CD8-positive, alpha-beta memory T cell (primary cell): ENCODE measurements at regions not wholly inside any gene's neighbourhood (a gene's known extent, or its start where the extent isn't known, plus 50 kb on each side); places are given as distances from the start of the nearest gene placed in this dataset.

ENCODE experiments used
- CTCF ChIA-PET: fragments of 350-600 bp; sonication (Branson Sonifier 250); formaldehyde crosslinking; loops from one replicate; lab custom pipeline; 2021; ENCODE audit warnings: antibody characterized with exemption; lab: Charles Lee
- POLR2A ChIA-PET: fragments of 350-600 bp; sonication (Branson Sonifier 250); formaldehyde crosslinking; loops from one replicate; lab custom pipeline; 2021; ENCODE audit warnings: antibody characterized with exemption; lab: Charles Lee
- DNase-seq, 5 donors: peaks; one replicate each; pipeline versions ENCODE4 v3.0.0 to v3.0.0-alpha.2; 2020 to 2022; ENCODE audit warnings: mixed read lengths in 1 of 5
- H3K27ac ChIP-seq: one replicate; pipeline ENCODE4 v1.7.0; 2013; ENCODE audit warnings: low read depth, mild to moderate bottlenecking, low read length, moderate library complexity
- H3K27me3 ChIP-seq: 2 replicates; pipeline ENCODE4 v1.7.0; 2013; ENCODE audit warnings: low read length, mild to moderate bottlenecking; ENCODE audit not compliant: insufficient read depth, poor library complexity, severe bottlenecking
- H3K36me3 ChIP-seq: 2 replicates; pipeline ENCODE4 v1.7.0; 2013; ENCODE audit warnings: mild to moderate bottlenecking, low read length, moderate library complexity; ENCODE audit not compliant: insufficient read depth
- H3K4me1 ChIP-seq: 2 replicates; pipeline ENCODE4 v1.7.0; 2013; ENCODE audit warnings: mild to moderate bottlenecking, low read length, moderate library complexity; ENCODE audit not compliant: insufficient read depth
- H3K4me3 ChIP-seq: 2 replicates; pipeline ENCODE4 v1.7.0; 2013; ENCODE audit warnings: mild to moderate bottlenecking, low read length
- H3K9me3 ChIP-seq: 2 replicates; pipeline ENCODE4 v1.7.0; 2013; ENCODE audit warnings: mild to moderate bottlenecking, low read length
- H3K27ac Mint-ChIP-seq, 8 donors: one replicate each; pipeline ENCODE4 v1.8.0; 2020 to 2021; ENCODE audit warnings: mixed read lengths in 8 of 8, mild to moderate bottlenecking in 6 of 8, inconsistent platforms in 3 of 8, moderate library complexity in 3 of 8
- H3K27me3 Mint-ChIP-seq, 2 donors: one replicate each; pipeline ENCODE4 v1.8.0; 2020 to 2021; ENCODE audit warnings: mixed read lengths in 2 of 2, mild to moderate bottlenecking in 1 of 2, moderate library complexity in 1 of 2
- H3K36me3 Mint-ChIP-seq, 3 donors: one replicate each; pipeline ENCODE4 v1.8.0; 2020 to 2021; ENCODE audit warnings: mixed read lengths in 3 of 3, inconsistent platforms in 1 of 3, mild to moderate bottlenecking in 1 of 3
- H3K4me1 Mint-ChIP-seq, 3 donors: one replicate each; pipeline ENCODE4 v1.8.0; 2020 to 2021; ENCODE audit warnings: mixed read lengths in 3 of 3, inconsistent platforms in 1 of 3, mild to moderate bottlenecking in 1 of 3
- H3K4me3 Mint-ChIP-seq, 7 donors: one replicate each; pipeline ENCODE4 v1.8.0; 2020 to 2021; ENCODE audit warnings: mixed read lengths in 7 of 7, mild to moderate bottlenecking in 6 of 7, moderate library complexity in 4 of 7, inconsistent platforms in 2 of 7
- H3K9me3 Mint-ChIP-seq, 5 donors: one replicate each; pipeline ENCODE4 v1.8.0; 2020 to 2022; ENCODE audit warnings: mixed read lengths in 5 of 5, mild to moderate bottlenecking in 3 of 5, moderate library complexity in 2 of 5, inconsistent platforms in 1 of 5

GRCh38 chr6:159533016-159533415 lies 160.0 kb downstream of the SOD2 start:
- Mint-ChIP-seq H3K9me3 (peaks cover 0 to 2% (median 0%) of the 10 kb centered on the region in 5 donors), H3K4me1 (no peaks in the 10 kb centered on the region), H3K36me3 (peaks cover 0 to 3% (median 0%) of the 10 kb centered on the region in 3 donors), H3K27ac (no peak overlapping the region), H3K27me3 (peaks cover 5 to 33% of the 10 kb centered on the region in 2 donors), H3K4me3 (no peak overlapping the region)
- POLR2A ChIA-PET = no interaction called here
- H3K36me3 ChIP-seq = no peaks in the 10 kb centered on the region
- no peak for DNase-seq
- CTCF ChIA-PET = no interaction called here
- no peaks in the 10 kb centered on the region for H3K27me3 ChIP-seq
- H3K4me3 ChIP-seq = no peak overlapping the region
- no peaks in the 10 kb centered on the region for H3K4me1 ChIP-seq
- H3K9me3 ChIP-seq = no peaks in the 10 kb centered on the region
- H3K27ac ChIP-seq = no peak overlapping the region

GRCh38 chr6:159532155-159532554 lies 160.9 kb downstream of the SOD2 start:
- Histone ChIP-seq H3K9me3 (no peaks in the 10 kb centered on the region), H3K27me3 (no peaks in the 10 kb centered on the region), H3K4me3 (no peak overlapping the region), H3K4me1 (no peaks in the 10 kb centered on the region), H3K27ac (no peak overlapping the region), H3K36me3 (no peaks in the 10 kb centered on the region)
- peaks cover 4 to 42% of the 10 kb centered on the region in 2 donors for H3K27me3 Mint-ChIP-seq
- peaks cover 0 to 2% (median 0%) of the 10 kb centered on the region in 5 donors for H3K9me3 Mint-ChIP-seq
- no peak overlapping the region for H3K27ac Mint-ChIP-seq
- DNase-seq = no peak
- POLR2A ChIA-PET = no interaction called here
- H3K36me3 Mint-ChIP-seq = peaks cover 0 to 3% (median 0%) of the 10 kb centered on the region in 3 donors
- H3K4me1 Mint-ChIP-seq = no peaks in the 10 kb centered on the region
- CTCF ChIA-PET = no interaction called here
- no peak overlapping the region for H3K4me3 Mint-ChIP-seq

GRCh38 chr6:159529934-159530333 lies 163.1 kb downstream of the SOD2 start:
- Histone ChIP-seq H3K36me3 (no peaks in the 10 kb centered on the region), H3K27ac (no peak overlapping the region), H3K4me3 (no peak overlapping the region), H3K9me3 (no peaks in the 10 kb centered on the region), H3K4me1 (no peaks in the 10 kb centered on the region), H3K27me3 (no peaks in the 10 kb centered on the region)
- H3K36me3 Mint-ChIP-seq = peaks cover 0 to 3% (median 0%) of the 10 kb centered on the region in 3 donors
- DNase-seq = no peak
- H3K27me3 Mint-ChIP-seq = peaks cover 1 to 53% of the 10 kb centered on the region in 2 donors
- POLR2A ChIA-PET = no interaction called here
- peaks cover 0 to 2% (median 0%) of the 10 kb centered on the region in 5 donors for H3K9me3 Mint-ChIP-seq
- no peak overlapping the region for H3K27ac Mint-ChIP-seq
- CTCF ChIA-PET = no interaction called here
- H3K4me1 Mint-ChIP-seq = no peaks in the 10 kb centered on the region
- H3K4me3 Mint-ChIP-seq = no peak overlapping the region

GRCh38 chr6:159527351-159527750 lies 165.7 kb downstream of the SOD2 start:
- no peak for DNase-seq
- ChIA-PET CTCF (no interaction called here), POLR2A (no interaction called here)
- Histone ChIP-seq H3K27me3 (no peaks in the 10 kb centered on the region), H3K36me3 (no peaks in the 10 kb centered on the region), H3K27ac (no peak overlapping the region), H3K4me1 (no peaks in the 10 kb centered on the region), H3K4me3 (no peak overlapping the region), H3K9me3 (no peaks in the 10 kb centered on the region)
- Mint-ChIP-seq H3K27me3 (peaks cover 4 to 62% of the 10 kb centered on the region in 2 donors), H3K4me1 (no peaks in the 10 kb centered on the region), H3K36me3 (peaks cover 0 to 3% (median 0%) of the 10 kb centered on the region in 3 donors), H3K9me3 (peaks cover 0 to 3% (median 0%) of the 10 kb centered on the region in 5 donors), H3K4me3 (no peak overlapping the region), H3K27ac (no peak overlapping the region)

GRCh38 chr6:159525445-159526025 lies 167.5 kb downstream of the SOD2 start:
- CTCF ChIA-PET = no interaction called here
- H3K9me3 Mint-ChIP-seq = peaks cover 0 to 3% (median 0%) of the 10 kb centered on the region in 5 donors
- peaks cover 9 to 61% of the 10 kb centered on the region in 2 donors for H3K27me3 Mint-ChIP-seq
- H3K4me1 Mint-ChIP-seq = no peaks in the 10 kb centered on the region
- H3K27me3 ChIP-seq = peaks cover 5% of the 10 kb centered on the region
- H3K36me3 ChIP-seq = no peaks in the 10 kb centered on the region
- no peak overlapping the region for H3K4me3 ChIP-seq
- no peak overlapping the region for H3K27ac Mint-ChIP-seq
- H3K4me3 Mint-ChIP-seq = no peak overlapping the region
- no peaks in the 10 kb centered on the region for H3K9me3 ChIP-seq
- H3K36me3 Mint-ChIP-seq = peaks cover 0 to 3% (median 0%) of the 10 kb centered on the region in 3 donors
- no peak overlapping the region for H3K27ac ChIP-seq
- POLR2A ChIA-PET = no interaction called here
- no peaks in the 10 kb centered on the region for H3K4me1 ChIP-seq
- DNase-seq = no peak

GRCh38 chr6:159522877-159523547 lies 170.0 kb downstream of the SOD2 start:
- Histone ChIP-seq H3K4me3 (no peak overlapping the region), H3K9me3 (no peaks in the 10 kb centered on the region), H3K27me3 (peaks cover 5% of the 10 kb centered on the region), H3K27ac (no peak overlapping the region), H3K4me1 (no peaks in the 10 kb centered on the region), H3K36me3 (no peaks in the 10 kb centered on the region)
- H3K9me3 Mint-ChIP-seq = peaks cover 0 to 9% (median 0%) of the 10 kb centered on the region in 5 donors
- ChIA-PET CTCF (no interaction called here), POLR2A (no interaction called here)
- no peaks in the 10 kb centered on the region for H3K4me1 Mint-ChIP-seq
- DNase-seq = no peak
- no peak overlapping the region for H3K4me3 Mint-ChIP-seq
- H3K27ac Mint-ChIP-seq = no peak overlapping the region
- no peaks in the 10 kb centered on the region for H3K36me3 Mint-ChIP-seq
- peaks cover 12 to 63% of the 10 kb centered on the region in 2 donors for H3K27me3 Mint-ChIP-seq

GRCh38 chr6:159521962-159522361 lies 171.1 kb downstream of the SOD2 start:
- H3K36me3 Mint-ChIP-seq = no peaks in the 10 kb centered on the region
- POLR2A ChIA-PET = no interaction called here

GRCh38 chr6:159520002-159520401 lies 173.0 kb downstream of the SOD2 start:
- ChIA-PET CTCF (no interaction called here), POLR2A (no interaction called here)
- Histone ChIP-seq H3K27ac (no peak overlapping the region), H3K9me3 (no peaks in the 10 kb centered on the region), H3K27me3 (peaks cover 5% of the 10 kb centered on the region), H3K4me1 (no peaks in the 10 kb centered on the region), H3K36me3 (no peaks in the 10 kb centered on the region), H3K4me3 (no peak overlapping the region)
- Mint-ChIP-seq H3K4me1 (no peaks in the 10 kb centered on the region), H3K36me3 (no peaks in the 10 kb centered on the region), H3K27me3 (peaks cover 11 to 37% of the 10 kb centered on the region in 2 donors), H3K9me3 (peaks cover 7 to 21% (median 12%) of the 10 kb centered on the region in 5 donors), H3K4me3 (no peak overlapping the region), H3K27ac (no peak overlapping the region)
- no peak for DNase-seq

More at GRCh38 chr6:159521962-159522361, 171.1 kb downstream of the SOD2 start:
- CTCF ChIA-PET = no interaction called here
- no peak overlapping the region for H3K4me3 Mint-ChIP-seq
- peaks cover 0 to 16% (median 2%) of the 10 kb centered on the region in 5 donors for H3K9me3 Mint-ChIP-seq
- H3K27me3 Mint-ChIP-seq = peaks cover 11 to 54% of the 10 kb centered on the region in 2 donors
- no peaks in the 10 kb centered on the region for H3K9me3 ChIP-seq
- H3K36me3 ChIP-seq = no peaks in the 10 kb centered on the region
- no peak overlapping the region for H3K4me3 ChIP-seq
- H3K27ac ChIP-seq = no peak overlapping the region
- no peak for DNase-seq
- no peaks in the 10 kb centered on the region for H3K4me1 Mint-ChIP-seq
- H3K27me3 ChIP-seq = peaks cover 5% of the 10 kb centered on the region
- H3K27ac Mint-ChIP-seq = no peak overlapping the region
- H3K4me1 ChIP-seq = no peaks in the 10 kb centered on the region
